SK-N-SH (cell line): ENCODE measurements at regions not wholly inside any gene's neighbourhood (a gene's known extent, or its start where the extent isn't known, plus 50 kb on each side); places are given as distances from the start of the nearest gene placed in this dataset.

ENCODE experiments used
- CTCF ChIA-PET: fragments of 300-600, 350-600 bp; formaldehyde crosslinking; extraction: SDS; loops from one replicate; lab custom pipeline; 2021; lab: Yijun Ruan, JAX
- POLR2A ChIA-PET: fragments of 350-600 bp; sonication (Branson Sonifier 250); formaldehyde crosslinking; extraction: SDS; loops from one replicate; lab custom pipeline; 2020; ENCODE audit warnings: antibody characterized with exemption, inconsistent platforms; lab: Yijun Ruan, JAX
- DNase-seq: peaks from one replicate; pipeline ENCODE4 v3.0.0; 2012
- H2AFZ ChIP-seq: fragments of 200-600 bp; sonication (generic); 2 replicates; pipeline ENCODE4 v1.8.1; 2016; ENCODE audit warnings: antibody characterized with exemption, mild to moderate bottlenecking, low read depth
- H3F3A ChIP-seq: fragments of 200-600 bp; sonication (generic); replicated peaks from 2 replicates; pipeline ENCODE3; 2016; ENCODE audit warnings: antibody characterized with exemption, mild to moderate bottlenecking; ENCODE audit not compliant: insufficient read depth
- H3K27ac ChIP-seq, 2 experiments: fragments of 200-500 bp in 1 of 2; fragments of 200-600 bp in 1 of 2; sonication (Bioruptor generic) in 1 of 2; sonication (generic), shearing (Covaris generic) in 1 of 2; 2 replicates each; pipeline versions ENCODE4 v1.5.1 to v1.6.1; 2014 to 2016; ENCODE audit warnings: low read depth in 2 of 2, inconsistent platforms in 1 of 2, low read length in 1 of 2, mild to moderate bottlenecking in 1 of 2, mixed read lengths in 1 of 2
- H3K27me3 ChIP-seq: fragments of 200-600 bp; sonication (generic), shearing (Covaris generic); 2 replicates; pipeline ENCODE4 v1.6.1; 2016; ENCODE audit warnings: mixed run types; ENCODE audit not compliant: insufficient read depth
- H3K36me3 ChIP-seq, 2 experiments: fragments of 200-500 bp in 1 of 2; fragments of 200-600 bp in 1 of 2; sonication (Bioruptor generic) in 1 of 2; sonication (generic) in 1 of 2; replicated peaks in 1 of 2; 2 replicates each; pipeline versions ENCODE3 to v1.5.1; 2014 to 2016; ENCODE audit warnings: low read length in 1 of 2, mild to moderate bottlenecking in 1 of 2; ENCODE audit not compliant: insufficient read depth in 2 of 2, control insufficient read depth in 1 of 2
- H3K4me1 ChIP-seq, 2 experiments: fragments of 200-500 bp in 1 of 2; fragments of 200-600 bp in 1 of 2; sonication (Bioruptor generic) in 1 of 2; sonication (generic), shearing (Covaris generic) in 1 of 2; 2 replicates each; pipeline versions ENCODE4 v1.5.1 to v1.6.1; 2014 to 2016; ENCODE audit warnings: low read depth in 1 of 2, low read length in 1 of 2, mixed run types in 1 of 2; ENCODE audit not compliant: insufficient read depth in 2 of 2, control insufficient read depth in 1 of 2
- H3K4me2 ChIP-seq: fragments of 200-600 bp; sonication (generic), shearing (Covaris generic); 2 replicates; pipeline ENCODE4 v1.6.1; 2017; ENCODE audit warnings: mixed run types
- H3K4me3 ChIP-seq, 2 experiments: fragments of 200-500 bp in 1 of 2; fragments of 200-600 bp in 1 of 2; sonication (Bioruptor generic) in 1 of 2; sonication (generic), shearing (Covaris generic) in 1 of 2; 2 replicates each; pipeline versions ENCODE4 v1.5.1 to v1.8.1; 2014 to 2016; ENCODE audit warnings: low read depth in 2 of 2, inconsistent platforms in 1 of 2, low read length in 1 of 2, mild to moderate bottlenecking in 1 of 2, mixed read lengths in 1 of 2, moderate library complexity in 1 of 2
- H3K79me2 ChIP-seq: fragments of 200-600 bp; sonication (generic); 2 replicates; pipeline ENCODE4 v1.8.1; 2017; ENCODE audit warnings: mild to moderate bottlenecking; ENCODE audit not compliant: insufficient read depth
- H3K9ac ChIP-seq: fragments of 200-600 bp; sonication (generic); 2 replicates; pipeline ENCODE4 v1.6.1; 2017; ENCODE audit warnings: mixed run types
- H3K9me2 ChIP-seq: fragments of 200-600 bp; sonication (generic); 2 replicates; pipeline ENCODE4 v1.6.1; 2017; ENCODE audit warnings: mixed run types
- H3K9me3 ChIP-seq: fragments of 200-600 bp; sonication (generic); 2 replicates; pipeline ENCODE4 v1.6.1; 2017; ENCODE audit warnings: mixed run types, mild to moderate bottlenecking, moderate library complexity
- H4K20me1 ChIP-seq: fragments of 200-600 bp; sonication (generic); 2 replicates; pipeline ENCODE4 v1.6.1; 2017; ENCODE audit warnings: mild to moderate bottlenecking, mixed run types; ENCODE audit not compliant: insufficient read depth
- CHD2 ChIP-seq: fragments of 150-350 bp; IDR thresholded peaks from 2 replicates; pipeline ENCODE4 v1.6.1; 2018; ENCODE audit warnings: low read length; ENCODE audit not compliant: partially characterized antibody
- ELF1 ChIP-seq: IDR thresholded peaks from 2 replicates; pipeline ENCODE4 v1.4.0; 2012
- EP300 ChIP-seq, 2 experiments: IDR thresholded peaks; 2 replicates each; pipeline versions ENCODE4 v1.4.0 to v1.6.1; 2012; ENCODE audit warnings: borderline replicate concordance in 1 of 2, low read depth in 1 of 2, low read length in 1 of 2
- EZH2phosphoT487 ChIP-seq: fragments of 200-600 bp; sonication (generic); IDR thresholded peaks from 2 replicates; pipeline ENCODE4 v1.6.1; 2017; ENCODE audit warnings: low read depth, mixed run types, mild to moderate bottlenecking, antibody characterized with exemption, moderate library complexity, borderline replicate concordance
- FOSL2 ChIP-seq: IDR thresholded peaks from 2 replicates; pipeline ENCODE4 v1.4.0; 2012; ENCODE audit warnings: low read depth, mild to moderate bottlenecking, moderate library complexity, borderline replicate concordance
- FOXJ3 ChIP-seq: sonication (generic); formaldehyde crosslinking; IDR thresholded peaks from 2 replicates; pipeline ENCODE4 v1.5.1; 2020; ENCODE audit warnings: mild to moderate bottlenecking, missing genetic modification reagents
- GATA2 ChIP-seq: sonication (generic); formaldehyde crosslinking; IDR thresholded peaks from 2 replicates; pipeline ENCODE4 v1.5.0; 2020; ENCODE audit warnings: mild to moderate bottlenecking, missing genetic modification reagents
- JUND ChIP-seq: IDR thresholded peaks from 2 replicates; pipeline ENCODE4 v1.4.0; 2012
- MXI1 ChIP-seq: IDR thresholded peaks from 2 replicates; pipeline ENCODE4 v1.6.1; 2012; ENCODE audit warnings: mild to moderate bottlenecking, low read depth, low read length, improper control_type of control experiment
- NFIC ChIP-seq: IDR thresholded peaks from 2 replicates; pipeline ENCODE4 v1.4.0; 2012; ENCODE audit warnings: borderline replicate concordance
- RCOR1 ChIP-seq: fragments of 150-350 bp; IDR thresholded peaks from 2 replicates; pipeline ENCODE4 v1.6.1; 2017; ENCODE audit warnings: antibody characterized with exemption, low read length
- RFX5 ChIP-seq: IDR thresholded peaks from 2 replicates; pipeline ENCODE4 v1.6.1; 2012; ENCODE audit warnings: mild to moderate bottlenecking, improper control_type of control experiment, low read length
- SIN3A ChIP-seq: IDR thresholded peaks from 2 replicates; pipeline ENCODE4 v1.6.1; 2012; ENCODE audit warnings: low read depth, mild to moderate bottlenecking, low read length, moderate library complexity, borderline replicate concordance
- SMC3 ChIP-seq: IDR thresholded peaks from 2 replicates; pipeline ENCODE4 v1.6.1; 2012; ENCODE audit warnings: low read depth, low read length, improper control_type of control experiment
- TAF1 ChIP-seq: IDR thresholded peaks from 2 replicates; pipeline ENCODE4 v1.6.1; 2012; ENCODE audit warnings: low read depth, mild to moderate bottlenecking, low read length, moderate library complexity, borderline replicate concordance
- whole genome bisulfite sequencing: methylation state at CpG from one replicate; pipeline ENCODE4 v1.1.6; 2017; ENCODE audit warnings: low lambda C conversion rate; 5-methylcytosine and 5-hydroxymethylcytosine counted together
- TF ChIP-seq, protein P1 (sequence below): IDR thresholded peaks from 2 replicates; pipeline ENCODE4 v1.6.1; 2012; ENCODE audit warnings: mild to moderate bottlenecking, low read depth, low read length, moderate library complexity

DNA sequence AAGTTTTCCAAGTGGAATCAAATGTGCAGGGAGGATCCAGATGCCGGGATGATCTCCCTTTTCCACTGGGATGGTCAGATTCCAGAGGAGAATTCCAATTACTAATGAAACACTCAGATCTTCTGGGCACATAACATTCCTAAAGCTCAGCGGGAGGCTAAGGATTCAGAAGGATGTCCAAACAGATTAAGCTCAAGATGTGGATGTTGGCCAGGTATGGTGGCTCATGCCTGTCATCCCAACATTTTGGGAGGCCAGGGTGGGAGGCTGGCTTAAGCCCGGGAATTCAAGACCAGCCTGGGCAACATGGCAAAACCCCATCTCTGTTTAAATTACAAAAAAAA, 62.0 kb upstream of the PNMA1 start (continued):
- TF ChIP-seq RFX5 (no peak), FOSL2 (no peak), SMC3 (no peak), GATA2 (no peak), FOXJ3 (CRISPR knock-in tag) (no peak)

DNA sequence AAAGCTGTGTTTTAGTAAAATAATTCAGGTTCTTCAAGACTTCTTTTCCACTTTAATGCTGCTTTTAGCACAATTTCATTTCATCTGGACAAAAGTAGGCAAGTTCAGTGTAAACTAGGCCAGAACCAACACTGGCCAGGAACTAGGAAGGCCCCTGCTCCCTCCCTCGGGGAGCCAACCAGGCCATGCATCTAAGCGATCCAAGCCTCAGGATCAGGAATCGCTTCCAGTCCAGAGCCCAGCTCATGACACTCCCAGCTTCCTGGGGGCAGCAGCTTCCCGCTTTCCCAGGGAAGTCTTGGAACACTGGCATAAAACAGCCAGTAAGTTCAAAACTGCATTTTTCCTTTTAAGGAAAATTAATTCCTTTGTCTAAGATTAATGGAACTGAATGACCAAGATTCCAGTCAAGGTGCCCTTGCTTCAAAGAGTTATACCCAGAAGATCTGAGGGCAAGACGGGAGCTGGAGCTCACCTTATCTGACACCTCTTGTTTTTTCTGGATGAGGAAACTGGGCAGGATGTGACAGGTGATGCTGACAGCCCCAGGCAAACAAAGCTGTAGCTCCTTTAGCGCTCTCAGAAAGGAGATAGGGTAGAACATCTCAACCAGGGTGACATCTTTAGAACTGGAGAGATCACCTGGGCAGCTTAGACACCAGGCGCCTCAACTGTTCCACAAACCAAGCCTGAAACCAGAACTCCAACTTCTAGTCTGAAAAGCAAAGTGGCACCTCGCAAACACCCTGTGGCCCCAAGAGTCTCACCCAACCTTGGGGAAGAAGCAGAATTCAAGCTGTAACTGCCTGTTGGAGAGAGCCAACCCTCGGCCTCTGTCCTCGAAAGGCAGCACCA, 61.4 kb upstream of the PNMA1 start:
- H3K36me3 ChIP-seq: no peaks in the 10 kb centered on the region
- H4K20me1 ChIP-seq: peaks cover 52% of the 10 kb centered on the region
- 89% methylated on average over 9 of the region's 10 CpGs for WGBS
- no peaks in the 10 kb centered on the region for H3F3A ChIP-seq
- no peak for DNase-seq
- ChIA-PET POLR2A (no interaction called here), CTCF (interaction anchor here (0.8 to 4.5 kb wide), 2 partner anchors 17 to 47 kb away, joined by 3 to 23 read pairs; a partner anchor contains a TSS)
- H3K27me3 ChIP-seq: no peaks in the 10 kb centered on the region
- H3K4me1 ChIP-seq: peaks cover 16 to 19% of the 10 kb centered on the region in 2 experiments
- H3K27ac ChIP-seq: peak overlapping the region in 1 of 2 experiments; percentile 55; a peak in 2 of 4 replicates
- H2AFZ ChIP-seq: no peak overlapping the region
- no peak overlapping the region for H3K4me3 ChIP-seq
- no peak overlapping the region for H3K9ac ChIP-seq
- TF ChIP-seq RCOR1: no peak
- TF ChIP-seq ELF1: no peak
- TF ChIP-seq EZH2phosphoT487: no peak
- TF ChIP-seq SIN3A: no peak
- TF ChIP-seq TAF1: no peak
- no peak for TF ChIP-seq GATA2
- no peak for TF ChIP-seq JUND
- no peaks in the 10 kb centered on the region for H3K9me2 ChIP-seq
- H3K9me3 ChIP-seq: no peaks in the 10 kb centered on the region
- H3K4me2 ChIP-seq: peak overlapping the region; percentile 30; the same call in 1 of the 2 replicates
- peaks cover 91% of the 10 kb centered on the region for H3K79me2 ChIP-seq

DNA sequence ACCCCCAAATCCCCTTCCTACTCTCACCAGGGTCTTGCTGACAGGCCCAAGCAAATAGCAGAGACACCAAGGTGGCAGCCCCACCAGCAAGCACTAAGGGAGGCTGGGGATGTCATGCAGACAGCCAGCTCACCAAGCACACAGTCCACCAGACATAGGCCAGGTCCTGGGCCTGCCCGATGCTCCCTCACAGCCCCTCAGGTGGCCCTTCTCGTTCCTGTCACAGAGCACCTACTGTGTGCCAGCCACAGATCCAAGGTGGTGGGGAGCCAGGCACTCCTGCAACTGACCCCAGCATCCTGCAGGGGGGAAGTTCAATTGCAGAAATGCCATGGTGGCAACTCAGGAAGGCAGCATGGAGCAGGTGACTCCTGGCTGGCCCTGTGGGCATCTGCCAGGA, 60.5 kb upstream of the PNMA1 start:
- Histone ChIP-seq H3K79me2 (peaks cover 94% of the 10 kb centered on the region), H3K9me2 (no peaks in the 10 kb centered on the region), H3K27ac (no peak overlapping the region), H3K4me3 (no peak overlapping the region), H2AFZ (no peak overlapping the region), H3F3A (no peaks in the 10 kb centered on the region), H3K4me1 (peaks cover 16 to 19% of the 10 kb centered on the region in 2 experiments), H3K36me3 (no peaks in the 10 kb centered on the region), H3K9me3 (no peaks in the 10 kb centered on the region), H3K27me3 (no peaks in the 10 kb centered on the region), H3K9ac (no peak overlapping the region), H3K4me2 (no peak overlapping the region), H4K20me1 (peaks cover 52% of the 10 kb centered on the region)
- WGBS: 100% methylated on average over 2 of the region's 2 CpGs
- CTCF ChIA-PET: interaction anchor here (0.8 to 4.5 kb wide), 2 partner anchors 16 to 46 kb away, joined by 5 to 23 read pairs; a partner anchor contains a TSS
- TF ChIP-seq FOXJ3 (CRISPR knock-in tag) (no peak), ELF1 (no peak), FOSL2 (no peak), JUND (no peak), EP300 (IDR thresholded peaks at IDR 0.05; ENCODE audit: borderline replicate concordance in 1 of 2, low read depth in 1 of 2, low read length in 1 of 2) (no peak), CHD2 (no peak), MXI1 (no peak), NFIC (no peak), SIN3A (no peak)
- TF ChIP-seq, protein P1, sequence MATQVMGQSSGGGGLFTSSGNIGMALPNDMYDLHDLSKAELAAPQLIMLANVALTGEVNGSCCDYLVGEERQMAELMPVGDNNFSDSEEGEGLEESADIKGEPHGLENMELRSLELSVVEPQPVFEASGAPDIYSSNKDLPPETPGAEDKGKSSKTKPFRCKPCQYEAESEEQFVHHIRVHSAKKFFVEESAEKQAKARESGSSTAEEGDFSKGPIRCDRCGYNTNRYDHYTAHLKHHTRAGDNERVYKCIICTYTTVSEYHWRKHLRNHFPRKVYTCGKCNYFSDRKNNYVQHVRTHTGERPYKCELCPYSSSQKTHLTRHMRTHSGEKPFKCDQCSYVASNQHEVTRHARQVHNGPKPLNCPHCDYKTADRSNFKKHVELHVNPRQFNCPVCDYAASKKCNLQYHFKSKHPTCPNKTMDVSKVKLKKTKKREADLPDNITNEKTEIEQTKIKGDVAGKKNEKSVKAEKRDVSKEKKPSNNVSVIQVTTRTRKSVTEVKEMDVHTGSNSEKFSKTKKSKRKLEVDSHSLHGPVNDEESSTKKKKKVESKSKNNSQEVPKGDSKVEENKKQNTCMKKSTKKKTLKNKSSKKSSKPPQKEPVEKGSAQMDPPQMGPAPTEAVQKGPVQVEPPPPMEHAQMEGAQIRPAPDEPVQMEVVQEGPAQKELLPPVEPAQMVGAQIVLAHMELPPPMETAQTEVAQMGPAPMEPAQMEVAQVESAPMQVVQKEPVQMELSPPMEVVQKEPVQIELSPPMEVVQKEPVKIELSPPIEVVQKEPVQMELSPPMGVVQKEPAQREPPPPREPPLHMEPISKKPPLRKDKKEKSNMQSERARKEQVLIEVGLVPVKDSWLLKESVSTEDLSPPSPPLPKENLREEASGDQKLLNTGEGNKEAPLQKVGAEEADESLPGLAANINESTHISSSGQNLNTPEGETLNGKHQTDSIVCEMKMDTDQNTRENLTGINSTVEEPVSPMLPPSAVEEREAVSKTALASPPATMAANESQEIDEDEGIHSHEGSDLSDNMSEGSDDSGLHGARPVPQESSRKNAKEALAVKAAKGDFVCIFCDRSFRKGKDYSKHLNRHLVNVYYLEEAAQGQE: no peak
- POLR2A ChIA-PET: interaction anchor here (0.6 kb wide), 1 partner anchor 47 kb away, joined by 3 read pairs; no protein-coding TSS in a partner anchor
- DNase-seq: no peak
